ENCODE measurements at regions not wholly inside any gene's neighbourhood (a gene's known extent, or its start where the extent isn't known, plus 50 kb on each side); places are given as distances from the start of the nearest gene placed in this dataset.

GRCh38 chr3:22441711-22442110, 690.7 kb upstream of the ZNF385D start (continued):
- no peak for TF ChIP-seq AR (CRISPR knock-in tag; IDR thresholded peaks at IDR 0.05)

- ChIA-PET CTCF (no interaction called here), POLR2A (no interaction called here)
- Mint-ChIP-seq H3K4me3 (no peak overlapping the region), H3K27ac (no peak overlapping the region), H3K36me3 (no peaks in the 10 kb centered on the region), H3K9me3 (no peaks in the 10 kb centered on the region), H3K4me1 (no peaks in the 10 kb centered on the region), H3K27me3 (ENCODE audit: low read depth) (no peaks in the 10 kb centered on the region)
- DNase-seq (ENCODE audit: low spot score), result no peak
- ATAC-seq, result no peak
- no peak for TF ChIP-seq AR (CRISPR knock-in tag; IDR thresholded peaks at IDR 0.05)
- TF ChIP-seq NR1H2 (CRISPR knock-in tag; IDR thresholded peaks at IDR 0.05), result no peak
- no peak for TF ChIP-seq ZNF281 (CRISPR knock-in tag; IDR thresholded peaks at IDR 0.05)
- no peak for TF ChIP-seq EMX1 (CRISPR knock-in tag; IDR thresholded peaks at IDR 0.05)
- no peak for TF ChIP-seq ZNF317 (CRISPR knock-in tag; IDR thresholded peaks at IDR 0.05; ENCODE audit: borderline replicate concordance, low read depth)
- no peak for TF ChIP-seq ETV6 (CRISPR knock-in tag; IDR thresholded peaks at IDR 0.05)
- no peak for TF ChIP-seq ARID4B (CRISPR knock-in tag; IDR thresholded peaks at IDR 0.05; ENCODE audit: borderline replicate concordance)
- no peak for TF ChIP-seq AFF4 (CRISPR knock-in tag; IDR thresholded peaks at IDR 0.05; ENCODE audit: borderline replicate concordance)
- no peak for TF ChIP-seq IRF2 (CRISPR knock-in tag; IDR thresholded peaks at IDR 0.05; ENCODE audit: borderline replicate concordance, low read depth)
- no peak for TF ChIP-seq ZNF232 (CRISPR knock-in tag; IDR thresholded peaks at IDR 0.05)
- TF ChIP-seq TCF7 (CRISPR knock-in tag; IDR thresholded peaks at IDR 0.05; ENCODE audit: low read depth), result no peak
- TF ChIP-seq ATF6 (CRISPR knock-in tag; IDR thresholded peaks at IDR 0.05), result no peak
- no peak for TF ChIP-seq GTF2I (CRISPR knock-in tag; conservative IDR thresholded peaks at IDR 0.05)
- TF ChIP-seq TEAD1 (CRISPR knock-in tag; IDR thresholded peaks at IDR 0.05), result no peak
- TF ChIP-seq USF2 (CRISPR knock-in tag; IDR thresholded peaks at IDR 0.05), result no peak
These were observed 692.7 kb upstream of the ZNF385D start for GRCh38 chr3:22443571-22444233.

Data from WTC11 (cell line).